WTC11 (cell line): ENCODE measurements at regions not wholly inside any gene's neighbourhood (a gene's known extent, or its start where the extent isn't known, plus 50 kb on each side); places are given as distances from the start of the nearest gene placed in this dataset.

Source experiments
- ATAC-seq: fragments of 200-7000 bp; cut with Tn5 transposase; 2 replicates; pipeline ENCODE4 v1.10.0; 2021; ENCODE audit warnings: mild to moderate bottlenecking, moderate library complexity
- CTCF ChIA-PET: fragments of 300-600 bp; sonication (Branson Sonifier 250); formaldehyde crosslinking; loops from one replicate; lab custom pipeline; 2021; ENCODE audit warnings: antibody characterized with exemption; lab: Charles Lee
- POLR2A ChIA-PET: fragments of 350-600 bp; sonication (Branson Sonifier 250); formaldehyde crosslinking; loops from one replicate; lab custom pipeline; 2021; ENCODE audit warnings: antibody characterized with exemption; lab: Charles Lee
- DNase-seq: peaks from one replicate; pipeline ENCODE4 v3.0.0; 2021; ENCODE audit warnings: low spot score
- H3K27ac Mint-ChIP-seq: 2 replicates; pipeline ENCODE4 v1.8.0; 2021; ENCODE audit warnings: mixed read lengths
- H3K27me3 Mint-ChIP-seq: 2 replicates; pipeline ENCODE4 v1.8.0; 2021; ENCODE audit warnings: low read depth, mild to moderate bottlenecking, moderate library complexity, mixed read lengths
- H3K36me3 Mint-ChIP-seq: 2 replicates; pipeline ENCODE4 v1.8.0; 2021; ENCODE audit warnings: mixed read lengths
- H3K4me1 Mint-ChIP-seq: 2 replicates; pipeline ENCODE4 v1.8.0; 2022; ENCODE audit warnings: mixed read lengths
- H3K4me3 Mint-ChIP-seq: 2 replicates; pipeline ENCODE4 v1.8.0; 2021; ENCODE audit warnings: mild to moderate bottlenecking, moderate library complexity, mixed read lengths
- H3K9me3 Mint-ChIP-seq: 2 replicates; pipeline ENCODE4 v1.8.0; 2021; ENCODE audit warnings: mixed read lengths
- ATF2 ChIP-seq: sonication (generic); formaldehyde crosslinking; IDR thresholded peaks from 2 replicates; pipeline ENCODE4 v1.8.1; 2022; ENCODE audit warnings: low read depth, missing genetic modification reagents, borderline replicate concordance
- E2F1 ChIP-seq: sonication (generic); formaldehyde crosslinking; IDR thresholded peaks from 2 replicates; pipeline ENCODE4 v1.8.0; 2022; ENCODE audit warnings: mild to moderate bottlenecking, missing genetic modification reagents
- FOXJ3 ChIP-seq: sonication (generic); formaldehyde crosslinking; IDR thresholded peaks from 2 replicates; pipeline ENCODE4 v1.9.0; 2021; ENCODE audit warnings: missing genetic modification reagents, mild to moderate bottlenecking, borderline replicate concordance
- FOXP1 ChIP-seq: sonication (generic); formaldehyde crosslinking; IDR thresholded peaks from 2 replicates; pipeline ENCODE4 v1.8.0; 2022; ENCODE audit warnings: missing genetic modification reagents, mild to moderate bottlenecking, moderate library complexity, borderline replicate concordance
- HMGA2 ChIP-seq: fragments of 250-450 bp; sonication (Bioruptor Pico); IDR thresholded peaks from 2 replicates; pipeline ENCODE4 v1.4.0; 2021; ENCODE audit warnings: mild to moderate bottlenecking, moderate library complexity
- IRF1 ChIP-seq: sonication (generic); formaldehyde crosslinking; IDR thresholded peaks from 2 replicates; pipeline ENCODE4 v1.8.0; 2023; ENCODE audit warnings: missing genetic modification reagents
- NFATC4 ChIP-seq: fragments of 250-450 bp; sonication (Bioruptor Pico); IDR thresholded peaks from 2 replicates; pipeline ENCODE4 v1.9.0; 2021; ENCODE audit warnings: mild to moderate bottlenecking
- NFYB ChIP-seq: sonication (generic); formaldehyde crosslinking; conservative IDR thresholded peaks from 2 replicates; pipeline ENCODE4 v1.8.0; 2022; ENCODE audit warnings: low read depth, missing genetic modification reagents
- NR3C1 ChIP-seq: sonication (generic); formaldehyde crosslinking; conservative IDR thresholded peaks from 2 replicates; pipeline ENCODE4 v1.8.1; 2023; ENCODE audit warnings: low read depth, mild to moderate bottlenecking, missing genetic modification reagents
- OVOL2 ChIP-seq: fragments of 250-450 bp; sonication (Bioruptor Pico); IDR thresholded peaks from 2 replicates; pipeline ENCODE4 v1.9.0; 2021; ENCODE audit warnings: mild to moderate bottlenecking, borderline replicate concordance
- PRRX2 ChIP-seq: fragments of 250-450 bp; sonication (Bioruptor Pico); IDR thresholded peaks from 2 replicates; pipeline ENCODE4 v1.8.0; 2021; ENCODE audit warnings: mild to moderate bottlenecking
- RORB ChIP-seq: fragments of 250-450 bp; sonication (Bioruptor Pico); IDR thresholded peaks from 2 replicates; pipeline ENCODE4 v1.9.0; 2021; ENCODE audit warnings: mild to moderate bottlenecking
- TCF7 ChIP-seq: sonication (generic); formaldehyde crosslinking; IDR thresholded peaks from 2 replicates; pipeline ENCODE4 v1.8.0; 2022; ENCODE audit warnings: mild to moderate bottlenecking, low read depth, missing genetic modification reagents, moderate library complexity
- TEAD1 ChIP-seq: sonication (generic); formaldehyde crosslinking; IDR thresholded peaks from 2 replicates; pipeline ENCODE4 v1.8.0; 2022; ENCODE audit warnings: mild to moderate bottlenecking, missing genetic modification reagents
- ZBTB21 ChIP-seq: sonication (generic); formaldehyde crosslinking; IDR thresholded peaks from 2 replicates; pipeline ENCODE4 v1.8.1; 2023; ENCODE audit warnings: mild to moderate bottlenecking, missing genetic modification reagents, borderline replicate concordance
- ZNF138 ChIP-seq: sonication (generic); formaldehyde crosslinking; conservative IDR thresholded peaks from 2 replicates; pipeline ENCODE4 v1.8.1; 2022; ENCODE audit warnings: mild to moderate bottlenecking, moderate library complexity, missing genetic modification reagents
- ZNF281 ChIP-seq: sonication (generic); formaldehyde crosslinking; IDR thresholded peaks from 2 replicates; pipeline ENCODE4 v1.8.0; 2023; ENCODE audit warnings: mild to moderate bottlenecking, missing genetic modification reagents

GRCh38 chr13:105530468-105530867 lies 1005.0 kb downstream of the EFNB2 start (continued):
- TF ChIP-seq ZBTB21 (CRISPR knock-in tag) = no peak
- TF ChIP-seq ATF2 (CRISPR knock-in tag) = no peak
- TF ChIP-seq ZNF138 (CRISPR knock-in tag) = no peak
- no peak for TF ChIP-seq OVOL2 (CRISPR knock-in tag)
- TF ChIP-seq IRF1 (CRISPR knock-in tag) = no peak
- TF ChIP-seq, all 79 proteins: peak for 0

GRCh38 chr13:105527127-105527526 lies 1008.3 kb downstream of the EFNB2 start:
- DNase-seq = no peak
- Mint-ChIP-seq H3K36me3 (peaks cover 2% of the 10 kb centered on the region), H3K9me3 (peaks cover 4% of the 10 kb centered on the region), H3K27ac (no peak overlapping the region), H3K4me1 (no peaks in the 10 kb centered on the region; the same call in 1 of the 2 replicates), H3K4me3 (no peak overlapping the region), H3K27me3 (no peaks in the 10 kb centered on the region)
- TF ChIP-seq NFATC4 (CRISPR knock-in tag) = no peak
- ATAC-seq = no peak
- CTCF ChIA-PET = no interaction called here
- POLR2A ChIA-PET = no interaction called here

GRCh38 chr13:105519771-105520170 lies 1015.7 kb downstream of the EFNB2 start:
- Mint-ChIP-seq H3K27ac (no peak overlapping the region), H3K4me1 (peaks cover 13% of the 10 kb centered on the region), H3K4me3 (no peak overlapping the region), H3K36me3 (peaks cover 2% of the 10 kb centered on the region), H3K9me3 (peaks cover 6% of the 10 kb centered on the region), H3K27me3 (no peaks in the 10 kb centered on the region)
- no peak for TF ChIP-seq ZNF138 (CRISPR knock-in tag)
- no peak for TF ChIP-seq RORB (CRISPR knock-in tag)
- TF ChIP-seq NR3C1 (CRISPR knock-in tag) = no peak
- TF ChIP-seq PRRX2 (CRISPR knock-in tag) = no peak
- TF ChIP-seq TCF7 (CRISPR knock-in tag) = no peak
- TF ChIP-seq NFYB (CRISPR knock-in tag) = no peak
- ChIA-PET POLR2A (no interaction called here), CTCF (no interaction called here)
- ATAC-seq = no peak
- no peak for DNase-seq

- DNase-seq = no peak
- ChIA-PET CTCF (no interaction called here), POLR2A (no interaction called here)
- TF ChIP-seq TEAD1 = no peak
- TF ChIP-seq ZNF281 (CRISPR knock-in tag) = no peak
- Mint-ChIP-seq H3K27me3 (no peaks in the 10 kb centered on the region), H3K9me3 (peaks cover 6% of the 10 kb centered on the region), H3K4me3 (no peak overlapping the region), H3K4me1 (peaks cover 13% of the 10 kb centered on the region), H3K36me3 (peaks cover 2% of the 10 kb centered on the region), H3K27ac (no peak overlapping the region)
- ATAC-seq = no peak
Measured at GRCh38 chr13:105518086-105518485, 1017.4 kb downstream of the EFNB2 start.

GRCh38 chr13:105514401-105514800 lies 1021.1 kb downstream of the EFNB2 start:
- Mint-ChIP-seq H3K27ac (no peak overlapping the region), H3K4me3 (no peak overlapping the region), H3K36me3 (no peaks in the 10 kb centered on the region), H3K9me3 (no peaks in the 10 kb centered on the region), H3K27me3 (no peaks in the 10 kb centered on the region), H3K4me1 (peaks cover 20% of the 10 kb centered on the region)
- ChIA-PET POLR2A (no interaction called here), CTCF (no interaction called here)
- DNase-seq (no peak), ATAC-seq (no peak)
- no peak for TF ChIP-seq FOXP1 (CRISPR knock-in tag)
- TF ChIP-seq E2F1 (CRISPR knock-in tag) = no peak
- TF ChIP-seq ZBTB21 (CRISPR knock-in tag) = no peak
- TF ChIP-seq HMGA2 = no peak
- TF ChIP-seq FOXJ3 (CRISPR knock-in tag) = no peak
